Epidermal melanocyte (primary cell): ENCODE measurements at regions not wholly inside any gene's neighbourhood (a gene's known extent, or its start where the extent isn't known, plus 50 kb on each side); places are given as distances from the start of the nearest gene placed in this dataset.

Source experiments
- DNase-seq: peaks from one replicate; pipeline ENCODE4 v3.0.0; 2011; ENCODE audit warnings: low spot score; ENCODE audit not compliant: insufficient read length

DNA sequence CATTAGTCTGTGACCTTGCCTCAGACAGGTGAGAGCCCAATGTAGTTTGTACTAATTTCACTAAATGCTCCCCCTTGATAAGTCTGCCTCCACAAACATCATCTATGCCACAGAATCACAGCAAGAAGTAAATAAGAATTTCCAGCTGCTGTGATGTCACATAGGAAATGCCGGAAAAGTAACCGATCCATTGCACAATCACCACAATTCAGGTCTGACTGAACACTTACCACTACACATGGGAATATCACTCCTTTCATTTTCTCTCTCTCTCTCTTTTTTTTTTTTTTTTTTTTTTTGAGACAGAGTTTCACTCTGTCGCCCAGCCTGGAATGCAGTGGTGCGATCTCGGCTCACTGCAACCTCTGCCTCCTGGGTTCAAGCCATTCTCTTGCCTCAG is 79.0 kb upstream of the CDH11 start:
- DNase-seq: no peak

- DNase-seq: no peak
Observed at GRCh38 chr16:65200156-65200773, 78.4 kb upstream of the CDH11 start.

GRCh38 chr16:65196420-65197075 is 74.7 kb upstream of the CDH11 start:
- no peak for DNase-seq

DNA sequence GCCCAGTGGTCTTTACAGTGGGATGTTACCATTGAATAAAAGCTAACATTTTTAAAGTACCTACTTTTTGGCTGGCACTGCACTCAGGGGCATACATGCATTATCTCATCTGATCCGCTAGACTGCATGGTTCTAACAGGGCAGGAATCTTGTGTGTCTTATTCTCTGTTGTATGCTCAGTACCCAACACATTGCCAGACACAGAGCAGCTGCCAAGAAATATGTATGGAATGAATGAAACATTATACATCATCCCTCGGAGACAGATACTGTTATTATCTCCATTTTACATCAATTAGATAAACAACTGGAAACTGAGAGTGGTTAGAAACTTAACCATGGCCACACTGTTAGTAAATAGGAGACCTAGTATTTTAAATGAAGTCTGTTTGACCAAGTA is 74.1 kb upstream of the CDH11 start:
- DNase-seq: no peak

- no peak for DNase-seq
Observed at GRCh38 chr16:65185241-65185778, 63.4 kb upstream of the CDH11 start.

DNA sequence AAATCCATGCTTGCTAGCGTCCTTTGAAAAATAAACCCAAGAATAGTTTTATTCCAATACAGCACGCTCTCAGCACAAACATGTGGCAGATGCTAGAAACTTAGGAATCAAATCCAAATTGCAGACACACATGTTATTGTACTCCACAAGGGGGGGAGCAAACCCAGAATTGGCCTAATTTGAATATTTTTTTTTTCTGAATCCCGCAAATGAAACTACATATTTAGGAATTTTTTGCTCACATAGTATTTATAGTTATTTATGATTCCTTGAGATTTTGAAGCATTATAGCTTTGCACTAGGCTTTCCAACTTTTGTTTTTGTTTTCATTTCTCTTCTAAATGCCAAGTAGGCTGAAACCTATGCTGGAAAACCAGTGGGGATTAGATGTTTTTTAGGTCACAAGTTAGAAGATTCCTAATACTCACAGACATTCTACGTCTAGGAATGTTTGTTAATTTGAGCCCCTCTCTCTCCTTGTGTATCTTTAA is 59.3 kb upstream of the CDH11 start:
- DNase-seq: no peak

GRCh38 chr16:65178151-65178550 is 56.3 kb upstream of the CDH11 start:
- no peak for DNase-seq

DNA sequence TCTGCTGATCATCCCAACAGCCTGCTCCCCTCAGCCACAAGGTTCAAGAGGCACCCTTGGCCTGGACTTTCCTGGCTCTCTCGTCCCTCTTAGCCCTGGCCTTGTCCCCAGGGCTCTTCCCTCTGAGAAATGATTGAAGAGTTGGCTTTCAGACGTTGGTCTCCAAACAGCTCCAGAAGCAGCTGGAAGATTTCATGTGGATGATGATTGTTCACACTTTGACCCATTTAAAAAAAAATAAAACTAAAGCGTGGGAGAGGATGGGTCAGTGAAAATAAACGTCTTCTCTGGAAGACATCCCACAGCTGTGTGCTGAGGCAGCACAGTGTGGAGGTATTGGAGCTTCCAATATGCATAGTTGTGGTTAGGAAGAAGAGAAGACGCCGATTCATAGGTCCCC is 54.7 kb upstream of the CDH11 start:
- no peak for DNase-seq

GRCh38 chr16:65172356-65172755 is 50.5 kb upstream of the CDH11 start:
- no peak for DNase-seq
